ENCODE measurements at regions not wholly inside any gene's neighbourhood (a gene's known extent, or its start where the extent isn't known, plus 50 kb on each side); places are given as distances from the start of the nearest gene placed in this dataset.

DNA sequence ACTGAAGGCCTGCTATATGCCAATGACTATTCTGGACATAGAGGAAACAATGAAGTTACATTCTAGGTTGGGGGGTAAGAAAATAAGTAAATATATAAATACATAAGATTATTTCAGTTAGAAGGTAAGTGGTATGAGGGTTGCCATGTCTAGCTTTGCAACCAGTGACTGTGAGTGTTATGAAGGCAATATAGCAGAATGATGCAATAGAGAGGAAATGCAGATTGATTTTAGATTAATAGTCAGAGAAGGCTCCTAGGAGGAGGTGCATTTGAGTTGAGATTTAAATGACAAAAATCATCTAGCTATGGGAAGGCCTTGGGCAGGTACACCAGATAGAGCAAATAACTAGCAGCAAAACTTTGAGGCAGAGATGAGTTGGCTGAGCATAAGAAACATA lies 243.2 kb downstream of the FBXO8 start:
- Mint-ChIP-seq H3K9me3 (no peaks in the 10 kb centered on the region), H3K27me3 (no peaks in the 10 kb centered on the region), H3K36me3 (no peaks in the 10 kb centered on the region), H3K27ac (no peak overlapping the region), H3K4me1 (no peaks in the 10 kb centered on the region), H3K4me3 (no peak overlapping the region)
- ATAC-seq (ENCODE audit: low read depth) (no peak), DNase-seq (no peak)
- POLR2A ChIA-PET, result no interaction called here

DNA sequence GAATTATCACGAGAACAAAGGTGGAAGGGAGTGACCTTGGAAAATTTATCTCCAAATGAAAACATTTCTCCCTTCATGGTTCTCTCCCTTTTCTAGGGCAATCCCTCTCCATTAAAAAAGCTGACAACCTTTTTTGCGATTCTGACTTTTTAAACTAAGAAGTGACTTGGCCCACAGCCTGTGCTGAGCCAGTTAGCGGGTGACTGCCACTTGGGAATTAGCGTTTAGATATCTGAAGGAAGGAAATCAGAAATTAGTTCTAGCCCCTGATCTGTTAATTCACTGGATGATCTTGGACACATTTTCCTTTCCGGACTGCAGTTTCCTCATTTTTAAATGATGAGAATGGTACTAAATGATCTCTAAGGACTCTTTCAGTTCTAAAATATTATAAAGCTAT lies 245.0 kb downstream of the FBXO8 start:
- POLR2A ChIA-PET, result no interaction called here
- Mint-ChIP-seq H3K4me1 (no peaks in the 10 kb centered on the region), H3K4me3 (no peak overlapping the region), H3K9me3 (no peaks in the 10 kb centered on the region), H3K27ac (no peak overlapping the region), H3K36me3 (no peaks in the 10 kb centered on the region), H3K27me3 (no peaks in the 10 kb centered on the region)
- DNase-seq, result no peak
- ATAC-seq (ENCODE audit: low read depth), result no peak

DNA sequence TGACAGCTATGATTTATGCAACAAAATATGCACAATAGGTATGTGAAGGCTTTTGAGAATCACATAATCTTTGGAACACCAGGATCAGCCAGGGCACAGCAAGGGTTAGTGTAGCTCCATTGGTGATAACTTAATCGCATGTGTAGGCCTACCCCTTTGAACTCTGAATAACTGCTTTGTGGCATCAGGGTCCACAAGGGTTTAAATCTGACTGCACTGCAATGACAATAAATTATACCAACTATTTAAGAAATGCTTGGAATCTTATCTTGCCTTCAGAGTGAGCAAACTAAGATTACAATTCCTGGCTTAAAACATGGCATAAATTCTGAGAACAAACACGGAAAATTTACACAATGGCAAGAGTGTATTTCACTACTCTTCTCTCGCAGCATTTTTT lies 245.8 kb downstream of the FBXO8 start:
- no peak for DNase-seq
- POLR2A ChIA-PET, result no interaction called here
- no peaks in the 10 kb centered on the region for H3K9me3 Mint-ChIP-seq
- no peaks in the 10 kb centered on the region for H3K36me3 Mint-ChIP-seq
- no peaks in the 10 kb centered on the region for H3K27me3 Mint-ChIP-seq
- no peak for ATAC-seq (ENCODE audit: low read depth)
- H3K4me3 Mint-ChIP-seq, result no peak overlapping the region
- H3K4me1 Mint-ChIP-seq, result no peaks in the 10 kb centered on the region
- H3K27ac Mint-ChIP-seq, result no peak overlapping the region

DNA sequence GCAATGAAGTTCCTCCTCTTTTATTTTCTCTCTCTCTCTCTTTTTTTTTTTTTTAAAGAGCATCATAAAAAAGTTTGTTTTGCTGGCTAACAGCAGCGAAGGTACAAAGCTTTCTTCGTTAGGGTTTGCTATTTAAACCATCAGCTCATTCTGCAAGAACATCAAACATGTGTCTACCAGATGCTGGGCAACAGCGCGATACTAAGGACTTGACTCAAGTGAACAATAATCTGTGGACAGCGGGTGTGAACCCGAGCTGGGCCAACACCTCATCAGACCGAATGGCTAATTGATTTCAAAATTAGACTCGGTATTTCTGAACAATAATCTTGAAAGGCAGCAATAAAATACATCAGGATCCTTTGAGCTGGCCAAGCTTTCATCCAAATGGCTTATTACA lies 246.4 kb downstream of the FBXO8 start:
- no peak overlapping the region for H3K4me3 Mint-ChIP-seq
- no peak for ATAC-seq (ENCODE audit: low read depth)
- no peaks in the 10 kb centered on the region for H3K36me3 Mint-ChIP-seq
- no peaks in the 10 kb centered on the region for H3K27me3 Mint-ChIP-seq
- H3K9me3 Mint-ChIP-seq, result no peaks in the 10 kb centered on the region
- no peak for DNase-seq
- H3K4me1 Mint-ChIP-seq, result no peaks in the 10 kb centered on the region
- POLR2A ChIA-PET, result no interaction called here
- H3K27ac Mint-ChIP-seq, result no peak overlapping the region

DNA sequence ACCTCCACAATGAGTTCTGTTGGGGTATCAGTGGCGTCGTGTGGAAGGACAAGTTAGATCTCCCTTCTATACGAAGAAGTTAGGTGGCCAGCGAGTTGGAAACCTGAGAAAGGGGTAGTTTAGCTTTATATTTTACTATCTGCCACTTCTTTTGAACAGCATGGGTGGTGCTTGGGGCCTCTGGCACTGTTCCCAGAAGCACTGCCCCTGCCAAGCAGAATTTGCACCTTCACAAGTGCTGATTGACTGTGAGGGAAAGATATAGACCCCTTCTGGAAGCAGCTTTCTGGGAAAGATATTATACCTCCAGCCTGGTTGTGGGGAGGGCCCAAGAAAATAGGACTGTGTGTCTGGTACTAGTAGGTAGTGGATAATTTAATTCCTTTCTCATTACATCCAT lies 246.9 kb downstream of the FBXO8 start:
- Mint-ChIP-seq H3K4me1 (no peaks in the 10 kb centered on the region), H3K27me3 (no peaks in the 10 kb centered on the region), H3K36me3 (no peaks in the 10 kb centered on the region), H3K4me3 (no peak overlapping the region), H3K27ac (no peak overlapping the region), H3K9me3 (no peaks in the 10 kb centered on the region)
- DNase-seq (no peak), ATAC-seq (ENCODE audit: low read depth) (no peak)
- POLR2A ChIA-PET, result no interaction called here

DNA sequence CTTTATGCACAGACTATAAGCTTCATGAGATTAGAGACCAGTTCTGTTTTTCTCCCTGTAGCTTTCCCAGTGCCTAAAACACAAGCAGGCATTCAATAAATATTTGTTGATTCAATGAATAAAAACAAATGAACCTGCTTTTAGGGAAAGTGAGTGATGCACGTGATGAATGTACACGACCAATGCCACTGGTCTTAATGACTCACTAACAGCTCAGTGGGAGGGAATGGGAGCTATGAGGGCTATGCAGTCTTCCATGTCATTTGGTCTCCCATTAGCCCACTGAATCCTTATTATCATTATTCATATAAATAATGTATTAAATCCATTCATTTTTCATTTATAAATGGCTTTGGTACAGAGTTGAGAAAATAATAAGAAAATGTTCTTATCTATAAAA lies 247.4 kb downstream of the FBXO8 start:
- Mint-ChIP-seq H3K27ac (no peak overlapping the region), H3K27me3 (no peaks in the 10 kb centered on the region), H3K9me3 (no peaks in the 10 kb centered on the region), H3K4me1 (no peaks in the 10 kb centered on the region), H3K4me3 (no peak overlapping the region), H3K36me3 (no peaks in the 10 kb centered on the region)
- POLR2A ChIA-PET, result no interaction called here
- ATAC-seq (ENCODE audit: low read depth), result no peak
- no peak for DNase-seq

DNA sequence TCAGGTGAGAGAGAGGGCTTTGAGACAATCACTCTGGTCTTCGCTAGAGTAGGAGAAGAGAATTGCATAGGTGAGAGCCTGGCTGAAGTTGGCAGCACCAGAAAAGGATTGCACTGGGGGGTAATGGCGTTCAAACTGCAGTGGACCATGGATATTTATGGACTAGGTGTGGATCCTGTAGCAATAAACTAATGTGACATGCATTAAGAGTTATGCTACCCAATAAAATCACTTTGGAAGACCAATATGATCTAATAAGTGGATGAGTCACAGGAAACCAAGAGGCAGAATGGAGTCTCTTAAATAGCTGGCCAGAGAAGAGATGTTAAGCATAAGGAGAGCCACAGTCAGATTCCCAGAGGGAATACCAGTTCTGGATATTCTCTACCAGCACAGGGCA lies 259.8 kb downstream of the FBXO8 start:
- Mint-ChIP-seq H3K4me3 (no peak overlapping the region), H3K4me1 (no peaks in the 10 kb centered on the region), H3K27ac (no peak overlapping the region), H3K36me3 (no peaks in the 10 kb centered on the region), H3K9me3 (no peaks in the 10 kb centered on the region), H3K27me3 (no peaks in the 10 kb centered on the region)
- DNase-seq (no peak), ATAC-seq (ENCODE audit: low read depth) (no peak)
- POLR2A ChIA-PET, result no interaction called here

DNA sequence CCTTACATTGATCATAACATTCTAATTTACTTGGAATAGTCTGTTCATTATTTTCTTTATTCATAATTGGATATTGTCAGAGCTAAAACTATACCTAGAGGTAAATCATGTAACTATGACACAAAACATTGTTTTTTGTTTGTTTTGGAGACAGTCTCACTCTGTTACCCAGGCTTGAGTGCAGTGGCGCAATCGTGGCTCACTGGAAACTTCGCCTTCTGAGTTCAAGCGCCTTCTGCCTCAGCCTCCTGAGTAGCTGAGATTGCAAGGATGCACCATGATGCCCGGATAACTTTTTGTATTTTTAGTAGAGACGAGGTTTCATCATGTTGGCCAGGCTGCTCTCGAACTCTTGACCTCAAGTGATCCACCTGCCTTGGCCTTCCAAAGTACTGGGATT lies 265.2 kb downstream of the FBXO8 start:
- DNase-seq (no peak), ATAC-seq (ENCODE audit: low read depth) (no peak)
- no peaks in the 10 kb centered on the region for H3K9me3 Mint-ChIP-seq
- no peak overlapping the region for H3K4me3 Mint-ChIP-seq
- H3K27ac Mint-ChIP-seq, result no peak overlapping the region
- no peaks in the 10 kb centered on the region for H3K36me3 Mint-ChIP-seq
- POLR2A ChIA-PET, result no interaction called here
- H3K27me3 Mint-ChIP-seq, result no peaks in the 10 kb centered on the region
- no peaks in the 10 kb centered on the region for H3K4me1 Mint-ChIP-seq

DNA sequence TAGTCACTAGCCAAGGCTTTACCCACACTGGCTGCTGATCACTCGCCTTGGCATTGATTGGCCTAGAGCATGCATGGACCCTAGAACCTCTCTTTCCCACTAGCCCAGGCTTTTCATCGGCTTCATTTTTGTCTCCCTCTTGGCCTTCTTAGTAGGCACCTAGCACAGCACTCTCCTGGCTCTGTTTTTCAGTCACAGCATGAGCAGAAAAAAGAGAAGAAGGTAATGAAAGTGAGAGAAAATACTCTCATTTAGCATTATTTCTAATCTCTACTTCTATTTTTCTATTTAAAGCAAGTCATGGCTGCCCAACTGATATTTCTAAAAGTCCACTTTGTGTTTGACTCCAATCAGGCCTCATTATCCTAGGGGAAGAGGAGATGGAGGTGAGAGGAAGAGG lies 267.2 kb downstream of the FBXO8 start:
- Mint-ChIP-seq H3K4me1 (no peaks in the 10 kb centered on the region), H3K27ac (no peak overlapping the region), H3K4me3 (no peak overlapping the region), H3K27me3 (no peaks in the 10 kb centered on the region), H3K36me3 (no peaks in the 10 kb centered on the region), H3K9me3 (no peaks in the 10 kb centered on the region)
- ATAC-seq (ENCODE audit: low read depth), result no peak
- DNase-seq, result no peak
- POLR2A ChIA-PET, result no interaction called here

DNA sequence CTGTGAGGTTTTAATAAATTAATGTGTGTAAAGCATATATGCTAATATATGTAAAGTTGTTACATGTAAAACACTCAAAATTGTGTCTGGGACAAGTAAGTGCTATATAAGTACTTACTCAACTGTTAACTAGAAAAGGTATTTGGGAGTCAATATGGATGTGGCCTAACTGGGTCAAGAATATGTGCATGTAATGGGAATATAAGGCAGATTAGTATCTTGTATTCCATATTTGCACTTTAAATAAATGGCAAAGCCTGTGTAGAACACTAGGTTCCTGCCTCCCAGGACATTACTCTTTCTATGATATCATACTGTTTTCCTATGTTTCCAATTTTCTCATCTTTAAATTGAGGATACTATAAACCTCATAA lies 270.6 kb downstream of the FBXO8 start:
- H3K4me1 Mint-ChIP-seq, result no peaks in the 10 kb centered on the region

DNA sequence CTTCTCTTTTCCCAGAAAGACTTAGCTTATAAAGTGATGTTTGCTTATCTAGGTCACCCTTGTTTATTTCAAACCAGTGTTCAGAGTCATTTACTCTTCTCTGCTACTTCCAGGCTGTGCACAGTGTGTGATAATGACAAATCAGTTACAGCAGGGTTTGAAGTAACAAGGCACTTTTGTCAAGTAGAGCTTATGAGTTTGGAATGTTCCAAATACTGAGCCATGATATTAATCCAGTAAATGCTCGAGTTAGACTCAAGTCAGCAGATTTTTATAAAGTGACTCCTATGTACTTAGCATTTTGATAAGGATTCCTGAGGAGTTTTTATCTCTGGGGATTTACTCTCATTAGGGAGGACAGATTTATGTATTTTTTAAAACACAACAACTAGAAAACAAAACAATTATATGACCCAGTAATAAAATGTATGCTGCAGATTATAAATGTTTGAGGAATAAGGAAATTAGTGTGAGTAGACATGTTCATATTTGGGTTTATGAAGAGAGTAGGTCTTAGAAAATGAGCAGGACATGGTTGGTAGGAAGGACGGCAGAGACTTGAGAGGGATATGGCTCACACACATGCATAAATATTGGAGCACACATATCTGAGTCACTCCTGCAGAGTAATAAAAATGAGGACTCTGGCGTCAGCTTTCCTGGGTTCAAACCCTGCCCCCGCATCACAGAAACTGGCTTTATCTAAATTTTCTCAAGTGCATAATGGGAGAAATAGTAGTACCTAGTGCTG lies 271.2 kb downstream of the FBXO8 start:
- Mint-ChIP-seq H3K36me3 (no peaks in the 10 kb centered on the region), H3K9me3 (no peaks in the 10 kb centered on the region), H3K27ac (no peak overlapping the region), H3K4me3 (no peak overlapping the region), H3K27me3 (no peaks in the 10 kb centered on the region), H3K4me1 (no peaks in the 10 kb centered on the region)
- POLR2A ChIA-PET, result no interaction called here
- no peak for ATAC-seq (ENCODE audit: low read depth)
- DNase-seq, result no peak

More for the DNA sequence above, 270.6 kb downstream of the FBXO8 start:
- Mint-ChIP-seq H3K27ac (no peak overlapping the region), H3K4me3 (no peak overlapping the region), H3K27me3 (no peaks in the 10 kb centered on the region), H3K36me3 (no peaks in the 10 kb centered on the region), H3K9me3 (no peaks in the 10 kb centered on the region)
- no peak for ATAC-seq (ENCODE audit: low read depth)
- no peak for DNase-seq
- POLR2A ChIA-PET, result no interaction called here

DNA sequence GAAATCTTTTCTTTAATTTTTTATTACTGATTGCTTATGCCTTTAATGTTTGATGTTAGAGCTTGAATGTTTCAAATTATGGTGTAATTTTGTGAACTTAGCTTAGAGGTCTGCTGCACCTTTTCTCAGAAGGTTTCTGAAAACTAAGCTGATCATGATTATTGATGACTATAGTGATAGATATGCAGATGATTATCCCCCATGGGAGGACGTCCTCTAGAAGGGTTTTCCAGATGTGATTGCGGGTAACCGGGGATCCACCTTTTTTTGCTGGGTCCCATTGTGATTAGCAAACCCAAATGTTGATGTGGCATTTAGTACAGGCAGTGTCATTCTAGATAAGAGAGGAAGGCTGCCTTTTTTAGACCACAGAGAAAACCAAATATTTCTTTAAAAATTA lies 272.9 kb downstream of the FBXO8 start:
- POLR2A ChIA-PET, result no interaction called here
- H3K4me1 Mint-ChIP-seq, result no peaks in the 10 kb centered on the region

DNA sequence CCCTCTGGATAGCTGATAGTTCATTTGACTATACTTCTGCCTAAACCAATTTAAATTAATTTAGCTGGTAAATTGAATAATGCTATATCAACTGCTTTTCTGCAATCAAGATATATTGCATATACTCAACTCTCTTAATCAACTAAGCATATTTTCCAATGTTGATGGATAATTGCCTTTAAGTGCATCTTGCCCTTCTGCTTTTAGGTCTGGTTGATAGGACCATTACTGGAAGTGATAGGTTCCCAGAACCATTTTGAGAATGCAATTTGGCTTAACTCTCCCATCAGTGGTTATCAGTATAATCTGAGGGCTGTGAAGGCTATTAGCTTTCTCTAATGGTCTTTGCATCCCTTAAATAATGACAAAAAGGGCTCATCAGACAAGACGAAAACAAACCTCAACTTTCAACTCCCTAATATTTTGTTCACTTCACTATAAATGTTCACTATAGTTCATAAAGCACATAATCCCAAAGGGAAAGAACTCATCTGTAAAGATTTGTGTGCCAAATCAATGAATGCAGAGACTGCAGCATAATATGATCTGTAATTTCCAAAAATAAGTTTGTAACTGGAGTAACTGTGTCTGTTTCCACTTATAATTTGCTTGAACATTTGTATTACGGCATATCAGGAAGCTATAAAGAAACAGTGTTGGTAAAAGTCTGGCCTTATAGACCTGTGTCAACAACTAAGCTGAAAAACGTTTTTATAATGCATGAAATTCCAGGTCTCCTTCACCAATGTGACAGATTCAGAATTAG lies 273.6 kb downstream of the FBXO8 start:
- Mint-ChIP-seq H3K4me3 (no peak overlapping the region), H3K9me3 (no peaks in the 10 kb centered on the region), H3K4me1 (no peaks in the 10 kb centered on the region), H3K36me3 (no peaks in the 10 kb centered on the region), H3K27me3 (no peaks in the 10 kb centered on the region), H3K27ac (no peak overlapping the region)
- POLR2A ChIA-PET, result no interaction called here
- DNase-seq, result no peak
- ATAC-seq (ENCODE audit: low read depth), result no peak

More for the DNA sequence above, 272.9 kb downstream of the FBXO8 start:
- Mint-ChIP-seq H3K9me3 (no peaks in the 10 kb centered on the region), H3K27me3 (no peaks in the 10 kb centered on the region), H3K27ac (no peak overlapping the region), H3K36me3 (no peaks in the 10 kb centered on the region), H3K4me3 (no peak overlapping the region)
- DNase-seq, result no peak
- no peak for ATAC-seq (ENCODE audit: low read depth)

DNA sequence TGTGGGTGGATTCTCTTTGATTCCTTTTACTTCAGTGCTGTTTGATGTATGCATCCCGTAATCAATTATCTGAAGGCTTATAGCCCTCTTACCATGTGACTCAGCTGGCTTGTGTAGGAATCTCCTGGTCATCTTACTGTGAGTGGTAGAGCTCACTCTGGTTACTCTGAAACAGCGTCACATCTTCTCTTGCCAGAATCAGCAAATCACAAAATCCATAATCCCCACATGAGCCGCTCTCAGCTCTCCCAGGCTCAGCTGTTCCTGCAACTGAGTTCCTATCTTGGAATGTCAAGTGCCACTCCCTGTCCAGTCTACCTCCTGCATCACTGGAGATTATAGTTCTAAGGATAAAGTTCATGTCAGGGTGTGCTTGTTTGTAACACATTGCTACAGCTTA lies 278.0 kb downstream of the FBXO8 start:
- DNase-seq (no peak), ATAC-seq (ENCODE audit: low read depth) (no peak)
- H3K4me1 Mint-ChIP-seq, result no peaks in the 10 kb centered on the region
- H3K9me3 Mint-ChIP-seq, result no peaks in the 10 kb centered on the region
- H3K27ac Mint-ChIP-seq, result no peak overlapping the region
- no peak overlapping the region for H3K4me3 Mint-ChIP-seq
- H3K27me3 Mint-ChIP-seq, result no peaks in the 10 kb centered on the region
- POLR2A ChIA-PET, result no interaction called here
- no peaks in the 10 kb centered on the region for H3K36me3 Mint-ChIP-seq
